ENCODE measurements at regions not wholly inside any gene's neighbourhood (a gene's known extent, or its start where the extent isn't known, plus 50 kb on each side); places are given as distances from the start of the nearest gene placed in this dataset.

DNA sequence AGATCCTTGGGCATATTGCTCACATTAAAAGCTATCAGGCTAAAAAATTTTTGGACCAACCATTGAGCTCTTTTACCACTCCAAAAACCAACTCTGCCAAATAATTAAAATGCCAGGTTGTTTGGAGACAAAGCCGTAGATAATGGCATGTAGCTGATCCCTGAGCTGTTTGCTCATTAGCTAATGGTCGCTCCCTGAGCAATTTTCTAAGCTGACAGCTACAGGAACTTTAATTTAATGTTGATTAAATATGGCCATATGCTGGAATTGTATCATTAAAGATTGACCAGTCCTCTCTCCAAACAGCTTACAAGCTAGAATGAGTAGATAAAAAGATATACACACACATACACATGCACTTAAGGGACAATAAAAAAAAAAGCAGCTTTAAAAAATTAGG is 216.2 kb upstream of the ARHGAP20 start:
- DNase-seq (ENCODE audit: low spot score) = no peak

DNA sequence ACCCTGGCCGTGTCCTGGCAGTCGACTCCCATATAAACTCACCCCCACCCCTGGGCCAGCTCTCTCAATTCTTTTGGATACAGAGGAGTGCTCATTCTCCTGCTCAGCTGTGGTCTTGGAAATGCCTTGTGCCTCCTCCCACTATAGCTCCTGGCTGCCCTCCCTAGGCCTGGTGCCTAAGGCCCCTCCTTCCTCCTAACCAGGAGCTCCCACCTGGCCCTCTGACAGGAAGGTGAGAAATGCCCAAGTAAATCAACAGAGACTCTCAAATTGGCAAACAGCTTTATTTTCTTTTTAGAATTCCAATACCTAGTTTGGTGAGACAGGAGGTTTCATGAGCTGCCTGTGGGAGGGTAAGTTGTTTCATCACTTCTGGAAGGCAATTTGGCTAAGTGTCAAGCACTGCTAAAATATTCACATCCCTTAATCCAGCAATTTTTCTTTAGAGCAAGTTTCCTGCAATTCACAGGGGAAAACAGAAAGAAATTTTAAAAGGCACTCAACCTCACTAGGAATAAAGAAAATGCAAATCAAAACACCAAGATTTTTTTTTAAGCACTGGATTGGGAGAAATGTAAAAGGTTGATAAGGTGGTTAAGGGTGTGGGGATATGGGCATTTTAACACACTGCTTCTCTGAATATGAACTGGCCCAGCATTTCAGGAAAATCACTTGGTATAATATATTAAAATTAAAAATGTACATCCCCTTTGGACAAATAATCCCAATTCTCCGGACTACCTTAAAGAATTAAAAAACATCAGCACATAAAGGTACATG is 209.7 kb upstream of the ARHGAP20 start:
- no peak for DNase-seq (ENCODE audit: low spot score)

DNA sequence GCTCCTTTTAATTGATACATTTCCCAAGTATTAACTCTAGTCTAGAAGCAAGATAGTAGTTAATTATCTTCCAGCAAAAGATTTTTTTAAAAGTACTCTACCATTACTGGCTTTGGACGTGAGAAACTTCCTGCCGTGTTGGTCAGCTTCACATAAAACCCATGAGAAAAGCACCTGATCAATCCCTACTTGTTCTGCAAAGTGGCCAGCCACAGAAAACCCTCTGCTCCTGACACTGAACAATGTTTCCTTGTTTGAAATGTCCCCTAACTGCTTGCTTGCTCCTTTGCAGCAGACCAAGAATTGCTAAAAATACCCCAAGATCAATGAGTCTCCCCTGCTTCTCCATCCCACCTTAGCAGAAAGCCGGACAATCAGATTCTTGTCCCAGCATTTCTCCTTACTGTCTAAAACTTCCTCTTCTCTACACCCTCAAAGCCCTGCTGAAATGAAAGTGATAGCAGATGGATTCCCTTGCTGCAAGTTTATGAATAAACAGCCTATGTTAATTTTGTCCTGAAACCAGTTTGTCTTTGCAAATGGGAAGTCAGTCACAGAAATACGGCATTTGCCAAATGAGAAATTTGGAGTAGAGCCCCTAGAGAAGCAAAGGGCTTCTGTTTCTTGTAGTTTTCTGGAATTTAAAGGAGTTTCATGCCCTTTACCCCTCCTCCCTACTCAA is 207.1 kb upstream of the ARHGAP20 start:
- no peak for DNase-seq (ENCODE audit: low spot score)

GRCh38 chr11:110918351-110918750 is 206.1 kb upstream of the ARHGAP20 start:
- no peak for DNase-seq (ENCODE audit: low spot score)

GRCh38 chr11:110912437-110912836 is 200.2 kb upstream of the ARHGAP20 start:
- DNase-seq (ENCODE audit: low spot score) = no peak

- DNase-seq (ENCODE audit: low spot score) = no peak
Observed at GRCh38 chr11:110910384-110910783, 198.1 kb upstream of the ARHGAP20 start.

DNA sequence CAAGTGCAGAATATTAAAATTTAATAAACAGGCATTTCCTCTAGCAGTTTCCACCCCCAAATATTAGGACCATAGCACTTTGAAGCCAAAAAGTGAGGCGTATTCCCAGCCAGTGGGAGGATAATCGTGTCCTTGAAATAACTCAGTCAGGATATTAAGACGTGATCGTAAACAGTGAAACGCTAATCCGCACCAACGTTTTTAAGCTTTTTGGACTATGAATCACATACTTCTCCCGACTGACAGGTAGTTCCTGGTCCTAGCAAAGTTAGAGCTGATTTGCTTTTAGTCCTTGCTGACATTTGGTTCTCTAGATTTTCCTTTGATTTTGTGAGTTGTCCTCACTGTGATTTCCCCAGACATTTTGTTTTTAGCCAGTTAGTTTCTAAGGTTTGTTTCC is 197.1 kb upstream of the ARHGAP20 start:
- DNase-seq (ENCODE audit: low spot score) = no peak

GRCh38 chr11:110908401-110909105 is 196.3 kb upstream of the ARHGAP20 start:
- no peak for DNase-seq (ENCODE audit: low spot score)

- DNase-seq (ENCODE audit: low spot score) = peak; percentile 5
Observed at GRCh38 chr11:110907629-110908028, 195.4 kb upstream of the ARHGAP20 start.

DNA sequence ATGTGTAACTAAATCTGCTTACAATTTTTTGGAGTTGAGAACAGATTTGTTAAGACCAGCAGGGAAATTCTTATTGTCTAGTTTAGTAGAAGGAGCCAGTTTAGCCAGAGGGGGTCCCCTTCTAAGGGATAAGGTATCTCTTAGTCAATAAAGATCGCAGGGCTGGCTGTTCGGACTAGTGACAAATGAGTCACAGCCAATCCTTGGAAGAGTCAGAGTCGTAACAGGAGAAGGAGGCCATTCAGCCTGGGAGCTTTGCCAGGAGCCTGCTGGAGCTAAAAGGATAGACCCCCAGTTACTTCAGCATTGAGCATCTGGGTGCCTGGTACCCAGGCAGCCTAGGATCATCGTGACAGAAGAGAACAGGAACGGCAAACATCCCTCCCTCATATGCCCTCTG is 191.6 kb upstream of the ARHGAP20 start:
- no peak for DNase-seq (ENCODE audit: low spot score)

DNA sequence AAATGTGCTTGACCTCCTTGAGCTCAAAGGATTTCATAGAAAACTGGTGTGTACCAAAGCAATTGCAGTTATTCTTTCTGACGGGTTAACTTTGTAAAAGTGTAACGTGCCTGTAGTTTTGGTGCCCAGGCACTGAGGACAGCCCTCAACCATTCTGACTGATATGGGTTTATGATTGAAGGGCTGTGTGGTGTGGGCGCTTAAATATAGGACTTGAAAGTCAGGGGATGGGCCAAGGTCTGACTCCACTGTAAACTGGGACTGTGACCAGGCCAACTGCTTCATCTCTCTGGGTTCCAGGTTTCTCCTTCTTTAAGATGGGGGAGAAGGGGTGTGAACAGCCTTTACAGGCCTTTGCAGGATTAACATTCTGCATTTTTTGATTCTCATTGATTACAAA is 191.1 kb upstream of the ARHGAP20 start:
- DNase-seq (ENCODE audit: low spot score) = no peak

DNA sequence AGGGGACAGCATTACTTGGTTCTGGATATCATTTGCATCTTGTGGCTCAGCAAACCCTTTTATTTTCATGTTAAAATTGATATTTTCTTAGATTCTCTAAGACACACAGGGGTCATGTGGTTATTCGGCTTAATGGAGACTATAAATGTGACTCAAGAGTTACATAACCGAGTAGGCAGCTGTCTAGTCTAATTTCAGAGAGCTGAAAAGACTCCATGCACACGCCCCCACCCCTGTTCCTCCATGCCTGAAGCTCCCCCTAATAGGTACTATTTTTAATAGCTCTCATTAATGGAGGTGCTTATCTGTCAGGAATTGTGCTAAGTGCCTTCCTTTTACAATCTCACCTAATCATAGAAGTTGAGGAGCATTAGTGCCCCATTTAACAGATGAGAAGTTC is 189.2 kb upstream of the ARHGAP20 start:
- no peak for DNase-seq (ENCODE audit: low spot score)

DNA sequence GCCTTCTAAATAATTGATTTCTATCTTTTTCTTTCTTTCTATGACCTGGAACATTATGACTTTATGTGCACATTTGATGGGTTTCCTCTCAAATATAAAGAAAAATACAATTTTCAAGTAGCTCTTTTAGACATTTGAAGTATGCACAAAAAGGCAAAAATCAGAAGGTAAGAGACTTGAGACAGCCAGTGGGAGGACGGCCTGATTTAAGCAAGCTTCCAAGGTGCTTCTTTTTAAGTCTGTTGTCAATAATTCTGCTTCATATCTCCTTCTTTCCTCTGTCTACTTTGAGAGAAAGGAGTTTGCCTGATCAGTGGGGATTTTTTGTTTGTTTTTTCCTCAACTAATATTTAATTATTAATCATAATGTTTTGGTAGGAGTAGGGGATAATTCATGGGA is 188.2 kb upstream of the ARHGAP20 start:
- no peak for DNase-seq (ENCODE audit: low spot score)

DNA sequence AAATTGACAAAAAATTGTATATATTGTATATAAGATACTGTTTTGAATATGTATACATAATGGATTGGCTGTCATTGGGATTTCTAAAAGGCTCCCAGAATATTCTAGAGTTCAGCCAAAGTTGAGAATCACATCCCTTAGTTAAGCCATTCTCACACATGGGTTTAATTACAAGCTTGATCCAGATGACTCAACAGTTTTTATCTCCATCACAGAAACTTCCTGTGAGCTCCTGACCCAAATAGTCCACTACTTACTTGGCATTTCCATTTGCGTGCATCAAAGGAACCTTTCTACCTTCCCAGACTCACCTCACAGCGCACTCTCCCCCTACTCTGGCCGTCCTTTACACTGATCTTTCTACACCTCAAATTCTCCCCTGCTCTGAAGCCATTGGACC is 184.8 kb upstream of the ARHGAP20 start:
- DNase-seq (ENCODE audit: low spot score) = no peak

GRCh38 chr11:110896358-110896757 is 184.1 kb upstream of the ARHGAP20 start:
- no peak for DNase-seq (ENCODE audit: low spot score)

GRCh38 chr11:110894224-110894623 is 182.0 kb upstream of the ARHGAP20 start:
- no peak for DNase-seq (ENCODE audit: low spot score)

- DNase-seq (ENCODE audit: low spot score) = no peak
Observed at GRCh38 chr11:110892741-110893285, 180.6 kb upstream of the ARHGAP20 start.

GRCh38 chr11:110891411-110891810 is 179.2 kb upstream of the ARHGAP20 start:
- no peak for DNase-seq (ENCODE audit: low spot score)

DNA sequence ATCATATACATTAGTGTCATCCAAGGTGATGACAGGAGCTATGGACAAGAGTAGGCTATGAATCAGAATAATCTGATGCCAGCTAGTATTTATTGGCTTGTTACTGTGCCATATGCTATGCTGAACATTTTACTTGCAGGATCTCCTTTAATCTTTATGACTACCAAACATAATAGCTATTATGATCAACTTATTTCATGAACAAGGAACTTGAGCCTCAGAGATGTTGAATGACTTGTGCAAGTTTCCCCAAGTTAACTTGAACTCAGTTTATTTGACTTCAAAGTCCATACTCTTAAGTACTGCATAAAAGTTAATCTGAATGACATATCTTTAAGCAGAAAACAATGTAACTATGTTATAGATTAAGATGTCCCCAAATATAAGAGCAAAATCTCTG is 178.8 kb upstream of the ARHGAP20 start:
- no peak for DNase-seq (ENCODE audit: low spot score)

- no peak for DNase-seq (ENCODE audit: low spot score)
Observed at GRCh38 chr11:110886288-110886970, 174.2 kb upstream of the ARHGAP20 start.

DNA sequence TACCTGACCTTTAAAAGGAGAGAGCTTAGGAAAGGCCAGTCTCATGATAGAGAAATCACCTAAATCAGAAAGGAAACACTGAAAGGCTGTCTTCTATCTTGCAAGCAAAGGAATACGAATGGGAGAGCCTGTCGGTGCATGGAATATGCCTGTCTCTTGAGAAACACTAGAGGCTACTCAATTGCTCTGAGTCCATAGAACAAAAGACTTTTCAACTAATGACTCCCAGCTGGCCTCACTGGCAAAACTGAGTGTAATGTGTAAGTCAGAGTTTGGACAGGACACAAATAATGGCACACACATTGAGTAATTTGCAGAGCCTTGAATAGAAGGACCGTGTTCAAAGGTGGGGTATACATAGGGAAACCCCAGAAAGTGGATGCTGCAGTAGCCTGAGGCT is 171.0 kb upstream of the ARHGAP20 start:
- DNase-seq (ENCODE audit: low spot score) = no peak

- DNase-seq (ENCODE audit: low spot score) = no peak
Observed at GRCh38 chr11:110878513-110878912, 166.3 kb upstream of the ARHGAP20 start.
